Kidney (tissue), 13 donors: ENCODE measurements at regions not wholly inside any gene's neighbourhood (a gene's known extent, or its start where the extent isn't known, plus 50 kb on each side); places are given as distances from the start of the nearest gene placed in this dataset.
"Not testable (repeated sequence)": the region's sequence is repeated elsewhere in the genome, so short reads cannot be mapped to it uniquely, and the experiment has no call there.

Experiments used
- DNase-seq, 5 donors: peaks; one replicate each; pipeline ENCODE4 v3.0.0-alpha.2; 2013 to 2020
- FAIRE-seq: peaks from 2 replicates; lab custom pipeline; 2012; peaks lifted over from hg19 to GRCh38; lab: Jason Lieb, UNC
- H3K27ac ChIP-seq, 2 donors: one replicate each; pipeline ENCODE4 v1.7.0; 2013; ENCODE audit warnings: low read depth in 2 of 2, low read length in 2 of 2, inconsistent platforms in 1 of 2
- H3K27me3 ChIP-seq: one replicate; pipeline ENCODE4 v1.7.1; 2013; ENCODE audit warnings: low read length, inconsistent platforms; ENCODE audit not compliant: control insufficient read depth, insufficient read depth
- H3K36me3 ChIP-seq, 3 donors: one replicate each; pipeline versions ENCODE4 v1.7.0 to v1.7.1; 2013; ENCODE audit warnings: low read length in 3 of 3, control low read depth in 1 of 3, inconsistent platforms in 1 of 3; ENCODE audit not compliant: insufficient read depth in 3 of 3, control insufficient read depth in 2 of 3
- H3K4me1 ChIP-seq, 3 donors: one replicate each; pipeline versions ENCODE4 v1.7.0 to v1.7.1; 2013; ENCODE audit warnings: low read length in 3 of 3, inconsistent platforms in 1 of 3, low read depth in 1 of 3; ENCODE audit not compliant: control insufficient read depth in 2 of 3, insufficient read depth in 2 of 3
- H3K4me3 ChIP-seq, 3 donors: one replicate each; pipeline versions ENCODE4 v1.7.0 to v1.8.1; 2013; ENCODE audit warnings: low read length in 3 of 3, control low read depth in 1 of 3, inconsistent platforms in 1 of 3
- H3K9ac ChIP-seq, 3 donors: one replicate each; pipeline versions ENCODE4 v1.7.0 to v1.7.1; 2013; ENCODE audit warnings: low read length in 3 of 3, control low read depth in 1 of 3, inconsistent platforms in 1 of 3
- H3K9me3 ChIP-seq, 3 donors: one replicate each; pipeline versions ENCODE4 v1.7.0 to v1.7.1; 2013; ENCODE audit warnings: low read length in 3 of 3, control low read depth in 1 of 3, inconsistent platforms in 1 of 3; ENCODE audit not compliant: control insufficient read depth in 2 of 3, insufficient read depth in 1 of 3
- CTCF ChIP-seq: IDR thresholded peaks from 3 replicates; pipeline ENCODE4 v1.5.1; 2012; ENCODE audit warnings: mild to moderate bottlenecking, moderate library complexity, borderline replicate concordance; ENCODE audit not compliant: insufficient read depth; ENCODE audit errors: extremely low read depth
- intact Hi-C: fragments of 100-400 bp; cut with DNase I; formaldehyde crosslinking; loops from one replicate; pipeline ENCODE4 v1.11.1; 2022
- donor health status: control.
- donor health status: control.
- donor health status: control.
- donor health status: control.
- donor health status: control.
- donor health status: DM: yes; HTN: yes; CAD: no.
- donor health status: Normal renal cell carcinoma (clear cell type).

- no peaks in the 10 kb centered on the region for H3K36me3 ChIP-seq
- H3K9ac ChIP-seq, result no peak overlapping the region
- no peak for FAIRE-seq
Measured at GRCh38 chrX:66698273-66699204, 59.7 kb upstream of the EDA2R start.

GRCh38 chrX:66692512-66692911 is 53.6 kb upstream of the EDA2R start:
- intact Hi-C loops, H3K27ac ChIP-seq, FAIRE-seq, H3K36me3 ChIP-seq, H3K27me3 ChIP-seq, H3K4me1 ChIP-seq, H3K4me3 ChIP-seq, DNase-seq, H3K9ac ChIP-seq, H3K9me3 ChIP-seq: not testable (repeated sequence)

More at GRCh38 chrX:66698273-66699204, 59.7 kb upstream of the EDA2R start:
- H3K27ac ChIP-seq, result no peak overlapping the region
- intact Hi-C loops, result no loop called here
- no peak for DNase-seq
- TF ChIP-seq CTCF, result no peak
- no peaks in the 10 kb centered on the region for H3K27me3 ChIP-seq
- H3K4me3 ChIP-seq, result no peak overlapping the region
- no peaks in the 10 kb centered on the region for H3K4me1 ChIP-seq
- H3K9me3 ChIP-seq, result no peaks in the 10 kb centered on the region
